H1 (cell line): ENCODE measurements at regions not wholly inside any gene's neighbourhood (a gene's known extent, or its start where the extent isn't known, plus 50 kb on each side); places are given as distances from the start of the nearest gene placed in this dataset.

ENCODE experiments used
- ASH2L ChIP-seq: fragments of 200-600, 300-600 bp; sonication (generic); IDR thresholded peaks from one replicate; pipeline ENCODE4 v1.7.1; 2017; ENCODE audit warnings: low read length
- GABPA ChIP-seq: IDR thresholded peaks from 2 replicates; pipeline ENCODE4 v1.6.1; 2011; ENCODE audit warnings: mild to moderate bottlenecking, low read length, moderate library complexity, borderline replicate concordance; ENCODE audit not compliant: insufficient read depth
- POLR2A ChIP-seq, 2 experiments: IDR thresholded peaks; 1 replicate in 1 of 2; 2 replicates in 1 of 2; pipeline ENCODE4 v1.6.1; 2011; ENCODE audit warnings: low read depth in 2 of 2, low read length in 2 of 2, mild to moderate bottlenecking in 2 of 2; ENCODE audit errors: control extremely low read depth in 1 of 2
- RFX5 ChIP-seq: IDR thresholded peaks from 2 replicates; pipeline ENCODE4 v1.6.1; 2011; ENCODE audit warnings: low read depth, low read length, improper control_type of control experiment, borderline replicate concordance
- TF ChIP-seq, protein P1 (sequence below), 3 experiments: IDR thresholded peaks; 1 replicate in 2 of 3; 2 replicates in 1 of 3; pipeline versions ENCODE4 v1.5.1 to v1.6.1; 2011; ENCODE audit warnings: low read length in 3 of 3, mild to moderate bottlenecking in 3 of 3, inconsistent platforms in 2 of 3, low read depth in 1 of 3, moderate library complexity in 1 of 3; ENCODE audit not compliant: insufficient read depth in 1 of 3; ENCODE audit errors: control extremely low read depth in 1 of 3

DNA sequence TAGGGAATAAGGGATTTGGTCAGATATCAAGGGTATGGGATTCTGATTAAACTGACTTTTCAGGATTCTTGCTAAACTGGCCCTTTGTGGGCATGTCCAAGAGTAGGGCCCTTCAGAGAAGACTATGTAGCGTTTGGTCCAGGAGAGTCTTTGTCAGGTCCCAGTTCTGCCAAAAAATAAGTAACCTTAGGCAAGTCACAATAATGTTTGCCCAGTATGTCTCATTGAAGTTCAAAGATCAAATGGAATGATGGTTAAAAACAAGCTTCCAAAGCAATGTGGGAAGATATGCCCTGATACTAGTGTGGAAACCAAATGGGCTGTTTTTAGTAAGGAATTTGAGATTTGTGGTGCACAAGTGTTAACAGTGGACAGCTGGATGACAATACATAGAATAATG is 454.4 kb downstream of the WDR72 start:
- TF ChIP-seq, protein P1, sequence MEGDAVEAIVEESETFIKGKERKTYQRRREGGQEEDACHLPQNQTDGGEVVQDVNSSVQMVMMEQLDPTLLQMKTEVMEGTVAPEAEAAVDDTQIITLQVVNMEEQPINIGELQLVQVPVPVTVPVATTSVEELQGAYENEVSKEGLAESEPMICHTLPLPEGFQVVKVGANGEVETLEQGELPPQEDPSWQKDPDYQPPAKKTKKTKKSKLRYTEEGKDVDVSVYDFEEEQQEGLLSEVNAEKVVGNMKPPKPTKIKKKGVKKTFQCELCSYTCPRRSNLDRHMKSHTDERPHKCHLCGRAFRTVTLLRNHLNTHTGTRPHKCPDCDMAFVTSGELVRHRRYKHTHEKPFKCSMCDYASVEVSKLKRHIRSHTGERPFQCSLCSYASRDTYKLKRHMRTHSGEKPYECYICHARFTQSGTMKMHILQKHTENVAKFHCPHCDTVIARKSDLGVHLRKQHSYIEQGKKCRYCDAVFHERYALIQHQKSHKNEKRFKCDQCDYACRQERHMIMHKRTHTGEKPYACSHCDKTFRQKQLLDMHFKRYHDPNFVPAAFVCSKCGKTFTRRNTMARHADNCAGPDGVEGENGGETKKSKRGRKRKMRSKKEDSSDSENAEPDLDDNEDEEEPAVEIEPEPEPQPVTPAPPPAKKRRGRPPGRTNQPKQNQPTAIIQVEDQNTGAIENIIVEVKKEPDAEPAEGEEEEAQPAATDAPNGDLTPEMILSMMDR (IDR thresholded peaks at IDR 0.05; ENCODE audit: control extremely low read depth in 1 of 3, insufficient read depth in 1 of 3, low read depth in 1 of 3, low read length in 3 of 3): no peak
- no peak for TF ChIP-seq POLR2A (IDR thresholded peaks at IDR 0.05; ENCODE audit: control extremely low read depth in 1 of 2, low read depth in 2 of 2, low read length in 2 of 2)
- TF ChIP-seq GABPA: no peak
- TF ChIP-seq ASH2L: no peak
- no peak for TF ChIP-seq RFX5
